ENCODE measurements at regions not wholly inside any gene's neighbourhood (a gene's known extent, or its start where the extent isn't known, plus 50 kb on each side); places are given as distances from the start of the nearest gene placed in this dataset.
A peak's percentile ranks its signal among the peaks of the same experiment; 100 is the strongest.

DNA sequence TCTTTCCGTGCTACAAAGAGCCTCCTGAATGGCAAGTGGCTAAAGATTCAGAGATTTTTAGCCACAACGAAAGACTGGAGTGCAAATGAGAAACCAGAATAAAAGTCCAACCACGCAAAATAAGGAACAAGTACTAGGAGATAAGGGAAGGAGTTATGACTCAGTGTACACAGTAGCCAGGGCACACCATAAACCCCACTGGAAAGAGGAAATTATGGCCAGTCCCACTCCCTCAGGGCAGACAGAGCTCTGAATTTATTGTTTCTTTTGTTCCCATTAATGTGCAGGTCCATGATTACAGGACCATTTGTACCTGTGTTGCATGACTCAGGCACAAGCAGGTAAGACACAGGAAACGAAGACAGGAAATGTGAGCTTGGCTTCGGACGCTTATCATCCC is 150.3 kb upstream of the PREP start:
- TF ChIP-seq, protein P1, sequence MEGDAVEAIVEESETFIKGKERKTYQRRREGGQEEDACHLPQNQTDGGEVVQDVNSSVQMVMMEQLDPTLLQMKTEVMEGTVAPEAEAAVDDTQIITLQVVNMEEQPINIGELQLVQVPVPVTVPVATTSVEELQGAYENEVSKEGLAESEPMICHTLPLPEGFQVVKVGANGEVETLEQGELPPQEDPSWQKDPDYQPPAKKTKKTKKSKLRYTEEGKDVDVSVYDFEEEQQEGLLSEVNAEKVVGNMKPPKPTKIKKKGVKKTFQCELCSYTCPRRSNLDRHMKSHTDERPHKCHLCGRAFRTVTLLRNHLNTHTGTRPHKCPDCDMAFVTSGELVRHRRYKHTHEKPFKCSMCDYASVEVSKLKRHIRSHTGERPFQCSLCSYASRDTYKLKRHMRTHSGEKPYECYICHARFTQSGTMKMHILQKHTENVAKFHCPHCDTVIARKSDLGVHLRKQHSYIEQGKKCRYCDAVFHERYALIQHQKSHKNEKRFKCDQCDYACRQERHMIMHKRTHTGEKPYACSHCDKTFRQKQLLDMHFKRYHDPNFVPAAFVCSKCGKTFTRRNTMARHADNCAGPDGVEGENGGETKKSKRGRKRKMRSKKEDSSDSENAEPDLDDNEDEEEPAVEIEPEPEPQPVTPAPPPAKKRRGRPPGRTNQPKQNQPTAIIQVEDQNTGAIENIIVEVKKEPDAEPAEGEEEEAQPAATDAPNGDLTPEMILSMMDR (IDR thresholded peaks at IDR 0.05; ENCODE audit: poor library complexity, severe bottlenecking): no peak
- Histone ChIP-seq H3K27me3 (ENCODE audit: insufficient read depth, poor library complexity, severe bottlenecking) (no peaks in the 10 kb centered on the region), H3K36me3 (ENCODE audit: low read depth) (no peaks in the 10 kb centered on the region), H3K4me3 (ENCODE audit: severe bottlenecking) (no peak overlapping the region), H3K27ac (ENCODE audit: poor library complexity, severe bottlenecking) (peak overlapping the region; percentile 98), H3K4me1 (ENCODE audit: insufficient read depth, poor library complexity, severe bottlenecking) (peaks cover 26% of the 10 kb centered on the region), H3K9me3 (ENCODE audit: severe bottlenecking) (no peaks in the 10 kb centered on the region)
- peak; percentile 99 for ATAC-seq (ENCODE audit: low read depth)
- DNase-seq (ENCODE audit: low spot score): peak; percentile 78

DNA sequence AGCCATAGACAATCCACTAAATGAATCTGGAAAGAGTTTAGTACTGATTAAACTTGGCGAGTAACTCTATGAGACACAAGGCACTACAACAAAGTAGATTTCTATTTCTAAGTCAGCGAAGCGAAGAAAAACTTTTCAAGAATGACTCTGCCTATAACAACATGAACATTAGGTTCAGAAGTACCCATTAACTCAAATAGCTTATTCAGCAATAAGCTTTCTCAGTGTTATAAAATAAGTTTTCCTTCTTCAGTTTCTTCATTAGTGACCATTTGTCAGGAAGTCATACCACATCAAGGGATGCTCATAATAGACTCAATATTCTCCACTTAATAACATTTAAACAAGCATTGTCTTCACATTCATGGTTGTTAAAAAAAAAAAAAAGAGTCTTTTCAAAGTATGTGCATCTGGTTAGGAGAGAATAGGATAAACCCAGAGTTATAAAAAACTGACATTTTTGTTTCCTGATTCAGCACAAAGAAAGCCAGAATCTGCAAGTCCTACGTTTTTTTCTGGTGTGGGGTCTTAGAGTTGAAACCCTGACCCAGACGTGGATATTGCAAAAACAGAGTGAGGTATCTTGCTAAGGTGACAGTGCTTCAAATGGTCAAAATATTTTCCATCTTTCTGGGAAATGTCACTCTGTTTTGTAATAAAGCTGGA is 148.2 kb upstream of the PREP start:
- peaks cover 39% of the 10 kb centered on the region for H3K4me1 ChIP-seq (ENCODE audit: insufficient read depth, poor library complexity, severe bottlenecking)
- no peaks in the 10 kb centered on the region for H3K36me3 ChIP-seq (ENCODE audit: low read depth)
- ATAC-seq (ENCODE audit: low read depth) (no peak), DNase-seq (ENCODE audit: low spot score) (no peak)
- TF ChIP-seq, protein P1 (IDR thresholded peaks at IDR 0.05; ENCODE audit: poor library complexity, severe bottlenecking): no peak
- no peaks in the 10 kb centered on the region for H3K27me3 ChIP-seq (ENCODE audit: insufficient read depth, poor library complexity, severe bottlenecking)
- H3K9me3 ChIP-seq (ENCODE audit: severe bottlenecking): no peaks in the 10 kb centered on the region
- no peak overlapping the region for H3K4me3 ChIP-seq (ENCODE audit: severe bottlenecking)
- peak overlapping the region; percentile 98 for H3K27ac ChIP-seq (ENCODE audit: poor library complexity, severe bottlenecking)

DNA sequence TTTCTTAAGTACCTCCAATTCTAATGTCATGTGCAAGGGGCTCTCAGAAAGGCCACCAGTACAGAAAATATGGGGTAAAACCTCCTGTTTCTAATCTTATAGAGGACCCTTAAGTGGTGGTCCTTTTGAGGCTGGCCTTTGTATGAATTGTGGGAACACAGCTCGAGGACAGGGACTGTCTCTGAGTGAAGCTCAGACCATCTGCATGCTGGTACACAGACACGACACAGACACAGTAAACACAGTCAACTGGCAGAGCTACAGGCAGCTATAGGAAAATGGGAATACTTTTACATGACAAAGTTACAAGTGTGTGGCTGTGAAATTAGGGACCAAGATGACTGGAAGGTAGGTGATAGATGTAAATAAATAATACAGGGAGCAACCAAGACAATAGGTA is 143.9 kb upstream of the PREP start:
- Histone ChIP-seq H3K27me3 (ENCODE audit: insufficient read depth, poor library complexity, severe bottlenecking) (no peaks in the 10 kb centered on the region), H3K27ac (ENCODE audit: poor library complexity, severe bottlenecking) (peak overlapping the region; percentile 83), H3K9me3 (ENCODE audit: severe bottlenecking) (no peaks in the 10 kb centered on the region), H3K4me3 (ENCODE audit: severe bottlenecking) (no peak overlapping the region), H3K4me1 (ENCODE audit: insufficient read depth, poor library complexity, severe bottlenecking) (peaks cover 25% of the 10 kb centered on the region), H3K36me3 (ENCODE audit: low read depth) (no peaks in the 10 kb centered on the region)
- ATAC-seq (ENCODE audit: low read depth) (peak; percentile 21; the same call in 1 of the 3 replicates), DNase-seq (ENCODE audit: low spot score) (no peak)
- TF ChIP-seq, protein P1 (IDR thresholded peaks at IDR 0.05; ENCODE audit: poor library complexity, severe bottlenecking): no peak

DNA sequence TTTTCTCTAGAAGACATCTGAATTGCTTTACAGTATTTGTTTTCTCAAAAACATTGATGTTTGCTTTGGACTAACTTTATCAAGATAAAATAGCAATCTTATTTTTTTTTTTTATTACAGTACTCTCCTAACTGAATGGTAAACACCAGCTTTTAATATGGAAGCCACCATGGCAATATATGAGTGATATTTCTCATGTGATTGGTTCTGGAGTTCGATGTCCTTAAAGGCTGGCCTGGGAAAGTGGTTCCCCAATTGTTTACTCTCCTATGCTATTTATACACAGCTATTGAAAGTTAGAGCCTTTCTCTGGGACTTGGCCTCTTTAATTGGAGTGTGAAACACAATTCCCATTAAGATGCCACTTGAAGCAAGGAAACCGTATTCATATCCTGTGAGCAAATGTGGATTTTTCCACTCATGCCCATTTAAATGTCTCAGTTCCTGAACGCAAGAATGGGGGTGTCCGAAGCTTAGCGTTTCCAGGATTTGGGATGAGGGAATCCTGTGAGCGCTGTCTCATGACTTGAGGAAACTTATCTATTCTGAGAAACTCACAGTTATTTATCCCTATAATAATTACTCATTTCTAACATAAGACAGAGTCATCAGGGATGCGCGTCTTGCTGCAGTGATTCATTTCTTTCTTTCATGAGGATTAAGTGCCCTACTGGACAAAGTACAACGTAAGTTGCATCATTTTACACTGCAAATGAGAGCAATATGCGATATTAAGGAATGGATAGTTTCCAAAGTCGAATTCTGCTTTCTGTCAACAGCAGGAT is 143.3 kb upstream of the PREP start:
- no peaks in the 10 kb centered on the region for H3K9me3 ChIP-seq (ENCODE audit: severe bottlenecking)
- H3K4me3 ChIP-seq (ENCODE audit: severe bottlenecking): no peak overlapping the region
- peak overlapping the region; percentile 83 for H3K27ac ChIP-seq (ENCODE audit: poor library complexity, severe bottlenecking)
- TF ChIP-seq, protein P1 (IDR thresholded peaks at IDR 0.05; ENCODE audit: poor library complexity, severe bottlenecking): no peak
- ATAC-seq (ENCODE audit: low read depth): peak; percentile 97
- H3K4me1 ChIP-seq (ENCODE audit: insufficient read depth, poor library complexity, severe bottlenecking): peaks cover 22% of the 10 kb centered on the region
- H3K27me3 ChIP-seq (ENCODE audit: insufficient read depth, poor library complexity, severe bottlenecking): no peaks in the 10 kb centered on the region
- no peaks in the 10 kb centered on the region for H3K36me3 ChIP-seq (ENCODE audit: low read depth)
- DNase-seq (ENCODE audit: low spot score): no peak

All from RWPE2 (cell line).